ENCODE measurements at regions not wholly inside any gene's neighbourhood (a gene's known extent, or its start where the extent isn't known, plus 50 kb on each side); places are given as distances from the start of the nearest gene placed in this dataset.
A peak's percentile ranks its signal among the peaks of the same experiment; 100 is the strongest.

DNA sequence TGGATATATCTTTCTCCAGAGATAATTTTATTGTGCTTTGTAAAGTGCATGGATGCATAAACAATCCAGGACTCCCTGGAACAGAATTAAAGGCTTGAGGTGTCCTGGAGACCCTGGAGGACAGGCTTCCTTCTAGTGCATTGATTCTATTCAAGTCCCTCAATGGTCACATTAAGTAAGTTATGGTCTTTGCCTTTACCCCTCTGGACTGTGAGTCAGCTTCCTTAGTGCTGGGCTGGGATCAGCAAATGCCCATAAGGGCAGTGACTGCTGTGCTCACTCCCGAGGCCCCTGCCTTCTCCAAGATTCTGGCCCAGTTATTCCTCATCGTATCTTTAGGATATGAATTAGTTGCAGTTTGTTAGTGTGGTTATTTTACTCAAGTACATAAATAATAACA, 178.7 kb upstream of the PRSS58 start:
- Histone ChIP-seq H3K27me3 (ENCODE audit: control insufficient read depth, insufficient read depth, low read length) (no peaks in the 10 kb centered on the region), H3K4me1 (ENCODE audit: control insufficient read depth, insufficient read depth, low read length) (peaks cover 12% of the 10 kb centered on the region), H2BK20ac (ENCODE audit: low read depth, low read length) (no peak overlapping the region), H2BK5ac (ENCODE audit: low read depth, low read length, poor library complexity, severe bottlenecking) (no peak overlapping the region), H3K27ac (ENCODE audit: insufficient read depth, low read length) (no peak overlapping the region), H4K20me1 (ENCODE audit: insufficient read depth, low read length) (no peaks in the 10 kb centered on the region), H3K4me2 (ENCODE audit: low read depth, low read length) (no peak overlapping the region), H3K56ac (ENCODE audit: extremely low read depth, insufficient read depth, low read length) (no peak overlapping the region), H3K23ac (ENCODE audit: low read depth, low read length) (no peak overlapping the region), H4K91ac (ENCODE audit: insufficient read depth, low read depth, low read length) (no peak overlapping the region), H4K8ac (ENCODE audit: low read depth in 2 of 2, low read length in 2 of 2) (no peak overlapping the region), H3K36me3 (ENCODE audit: control insufficient read depth, insufficient read depth, low read length) (no peaks in the 10 kb centered on the region), H3K18ac (ENCODE audit: low read depth, low read length) (no peak overlapping the region), H2AFZ (replicated peaks; ENCODE audit: low read length, poor library complexity) (no peak overlapping the region), H2AK5ac (ENCODE audit: low read depth, low read length) (no peak overlapping the region), H3K4ac (ENCODE audit: low read depth, low read length) (no peak overlapping the region), H2AK9ac (replicated peaks; ENCODE audit: low read depth, low read length, poor library complexity) (no peak overlapping the region), H4K5ac (ENCODE audit: low read depth, low read length) (no peak overlapping the region), H3K14ac (replicated peaks; ENCODE audit: low read depth, low read length) (no peak overlapping the region), H3K9me3 (ENCODE audit: control insufficient read depth, insufficient read depth, low read length) (0 out of 2 replicates have a peak, but pooled peaks cover 2% of the 10 kb centered on the region), H2BK15ac (ENCODE audit: low read depth, low read length) (no peak overlapping the region), H3K4me3 (ENCODE audit: insufficient read depth, low read depth, low read length) (no peak overlapping the region), H3K79me1 (ENCODE audit: low read depth in 1 of 2, low read length in 2 of 2) (no peaks in the 10 kb centered on the region), H3K9ac (ENCODE audit: low read depth, low read length) (no peak overlapping the region), H3K9me1 (ENCODE audit: insufficient read depth, low read length) (peaks cover 22% of the 10 kb centered on the region), H2BK120ac (ENCODE audit: low read depth, low read length) (no peak overlapping the region)
- CTCF ChIA-PET = no interaction called here
- DNase-seq (peak; percentile 34), ATAC-seq (ENCODE audit: low read depth) (no peak)
- dilution Hi-C loops (cut with HindIII; ENCODE audit: low sequenced_read_pairs, unreplicated experiment) (no loop called here), intact Hi-C loops (cut with micrococcal nuclease) (no loop called here), in situ Hi-C loops (cut with MboI; ENCODE audit: low sequenced_read_pairs) (no loop called here)
- POLR2A ChIA-PET (ENCODE audit: unreplicated experiment) = no interaction called here
- no CpG with 5 or more reads among the region's 2 CpGs for WGBS, 2 experiments (ENCODE audit: extremely low coverage in 2 of 2, insufficient read length in 1 of 2)
- no TSS peak for BruUV-seq (replicated peaks)
- TF ChIP-seq RCOR1 (IDR thresholded peaks at IDR 0.05; ENCODE audit: insufficient replicate concordance, low read length) = no peak
- TF ChIP-seq, protein P1, sequence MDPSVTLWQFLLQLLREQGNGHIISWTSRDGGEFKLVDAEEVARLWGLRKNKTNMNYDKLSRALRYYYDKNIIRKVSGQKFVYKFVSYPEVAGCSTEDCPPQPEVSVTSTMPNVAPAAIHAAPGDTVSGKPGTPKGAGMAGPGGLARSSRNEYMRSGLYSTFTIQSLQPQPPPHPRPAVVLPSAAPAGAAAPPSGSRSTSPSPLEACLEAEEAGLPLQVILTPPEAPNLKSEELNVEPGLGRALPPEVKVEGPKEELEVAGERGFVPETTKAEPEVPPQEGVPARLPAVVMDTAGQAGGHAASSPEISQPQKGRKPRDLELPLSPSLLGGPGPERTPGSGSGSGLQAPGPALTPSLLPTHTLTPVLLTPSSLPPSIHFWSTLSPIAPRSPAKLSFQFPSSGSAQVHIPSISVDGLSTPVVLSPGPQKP (IDR thresholded peaks at IDR 0.05; ENCODE audit: borderline replicate concordance, low read depth, low read length) = no peak
- no peak for TF ChIP-seq NFE2L2 (IDR thresholded peaks at IDR 0.05; ENCODE audit: low read depth, low read length)
- TF ChIP-seq MXI1 (IDR thresholded peaks at IDR 0.05; ENCODE audit: borderline replicate concordance, low read depth, low read length) = no peak
- TF ChIP-seq CTCF (conservative IDR thresholded peaks at IDR 0.05; ENCODE audit: low read depth, low read length) = no peak
- TF ChIP-seq MAZ (IDR thresholded peaks at IDR 0.05; ENCODE audit: borderline replicate concordance, low read depth, low read length) = no peak
- TF ChIP-seq BHLHE40 (IDR thresholded peaks at IDR 0.05; ENCODE audit: low read depth, low read length) = no peak
- no peak for TF ChIP-seq SMC3 (IDR thresholded peaks at IDR 0.05; ENCODE audit: low read depth, low read length)
- TF ChIP-seq POLR2A (IDR thresholded peaks at IDR 0.05; ENCODE audit: low read depth, low read length) = no peak
- TF ChIP-seq FOS (IDR thresholded peaks at IDR 0.05; ENCODE audit: low read depth, low read length) = no peak
- TF ChIP-seq USF2 (IDR thresholded peaks at IDR 0.05; ENCODE audit: low read depth, low read length) = no peak
- TF ChIP-seq MAFK (IDR thresholded peaks at IDR 0.05; ENCODE audit: low read depth, low read length) = no peak
- no peak for TF ChIP-seq RAD21 (IDR thresholded peaks at IDR 0.05; ENCODE audit: low read length)
- no peak for TF ChIP-seq CHD1 (IDR thresholded peaks at IDR 0.05; ENCODE audit: low read depth, low read length)
- no peak for TF ChIP-seq RFX5 (IDR thresholded peaks at IDR 0.05; ENCODE audit: low read depth, low read length)
- TF ChIP-seq CEBPB (IDR thresholded peaks at IDR 0.05; ENCODE audit: low read depth, low read length) = no peak
